ENCODE measurements at regions not wholly inside any gene's neighbourhood (a gene's known extent, or its start where the extent isn't known, plus 50 kb on each side); places are given as distances from the start of the nearest gene placed in this dataset.
"Not testable (repeated sequence)": the region's sequence is repeated elsewhere in the genome, so short reads cannot be mapped to it uniquely, and the experiment has no call there.

DNA sequence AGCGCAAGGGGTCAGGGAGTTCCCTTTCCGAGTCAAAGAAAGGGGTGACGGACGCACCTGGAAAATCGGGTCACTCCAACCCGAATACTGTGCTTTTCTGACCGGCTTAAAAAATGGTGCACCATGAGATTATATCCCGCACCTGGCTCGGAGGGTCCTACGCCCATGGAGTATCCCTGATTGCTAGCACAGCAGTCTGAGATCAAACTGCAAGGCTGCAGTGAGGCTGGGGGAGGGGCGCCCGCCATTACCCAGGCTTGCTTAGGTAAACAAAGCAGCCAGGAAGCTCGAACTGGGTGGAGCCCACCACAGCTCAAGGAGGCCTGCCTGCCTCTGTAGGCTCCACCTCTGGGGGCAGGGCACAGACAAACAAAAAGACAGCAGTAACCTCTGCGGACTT, 426.1 kb upstream of the SPTLC3 start:
- TF ChIP-seq, protein P1, sequence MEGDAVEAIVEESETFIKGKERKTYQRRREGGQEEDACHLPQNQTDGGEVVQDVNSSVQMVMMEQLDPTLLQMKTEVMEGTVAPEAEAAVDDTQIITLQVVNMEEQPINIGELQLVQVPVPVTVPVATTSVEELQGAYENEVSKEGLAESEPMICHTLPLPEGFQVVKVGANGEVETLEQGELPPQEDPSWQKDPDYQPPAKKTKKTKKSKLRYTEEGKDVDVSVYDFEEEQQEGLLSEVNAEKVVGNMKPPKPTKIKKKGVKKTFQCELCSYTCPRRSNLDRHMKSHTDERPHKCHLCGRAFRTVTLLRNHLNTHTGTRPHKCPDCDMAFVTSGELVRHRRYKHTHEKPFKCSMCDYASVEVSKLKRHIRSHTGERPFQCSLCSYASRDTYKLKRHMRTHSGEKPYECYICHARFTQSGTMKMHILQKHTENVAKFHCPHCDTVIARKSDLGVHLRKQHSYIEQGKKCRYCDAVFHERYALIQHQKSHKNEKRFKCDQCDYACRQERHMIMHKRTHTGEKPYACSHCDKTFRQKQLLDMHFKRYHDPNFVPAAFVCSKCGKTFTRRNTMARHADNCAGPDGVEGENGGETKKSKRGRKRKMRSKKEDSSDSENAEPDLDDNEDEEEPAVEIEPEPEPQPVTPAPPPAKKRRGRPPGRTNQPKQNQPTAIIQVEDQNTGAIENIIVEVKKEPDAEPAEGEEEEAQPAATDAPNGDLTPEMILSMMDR (conservative IDR thresholded peaks at IDR 0.05 in 1 of 2, IDR thresholded peaks at IDR 0.05 in 1 of 2; ENCODE audit: low read depth in 1 of 2, low read length in 2 of 2) = not testable (repeated sequence)
- not testable (repeated sequence) for TF ChIP-seq EZH2 (IDR thresholded peaks at IDR 0.05; ENCODE audit: low read length, missing control alignments)
